Breast epithelium (tissue), 4 donors: ENCODE measurements at regions not wholly inside any gene's neighbourhood (a gene's known extent, or its start where the extent isn't known, plus 50 kb on each side); places are given as distances from the start of the nearest gene placed in this dataset.

Experiments
- DNase-seq, 2 donors: peaks; one replicate each; pipeline ENCODE4 v3.0.0-alpha.2; 2019; ENCODE audit warnings: low spot score in 2 of 2
- H3K27ac ChIP-seq, 2 donors: fragments of 200-600 bp; sonication (generic) in 1 of 2; one replicate each; pipeline ENCODE4 v1.5.1; 2016 to 2019; ENCODE audit warnings: mild to moderate bottlenecking in 1 of 2
- H3K27me3 ChIP-seq, 2 donors: fragments of 200-600 bp; sonication (generic) in 1 of 2; one replicate each; pipeline versions ENCODE4 v1.5.1 to v1.6.0; 2017 to 2019; ENCODE audit warnings: control low read depth in 1 of 2, mild to moderate bottlenecking in 1 of 2
- H3K36me3 ChIP-seq: fragments of 200-600 bp; one replicate; pipeline ENCODE4 v1.5.1; 2019
- H3K4me1 ChIP-seq, 2 donors: fragments of 200-600 bp; sonication (generic); one replicate each; pipeline ENCODE4 v1.5.1; 2016 to 2019; ENCODE audit warnings: control low read depth in 1 of 2
- H3K4me3 ChIP-seq, 3 donors: fragments of 200-600 bp; sonication (generic); 1 replicate in 2 of 3; 2 replicates in 1 of 3; pipeline ENCODE4 v1.5.1; 2016 to 2019; ENCODE audit warnings: mild to moderate bottlenecking in 3 of 3, moderate library complexity in 2 of 3
- H3K9me3 ChIP-seq, 2 donors: fragments of 200-600 bp; sonication (generic) in 1 of 2; one replicate each; pipeline ENCODE4 v1.5.1; 2016 to 2019; ENCODE audit warnings: control low read depth in 1 of 2
- CTCF ChIP-seq, 3 donors: fragments of 450-650 bp; IDR thresholded peaks; one replicate each; pipeline ENCODE4 v1.5.1; 2016 to 2017; ENCODE audit warnings: antibody characterized with exemption in 3 of 3, mild to moderate bottlenecking in 3 of 3, moderate library complexity in 3 of 3
- POLR2A ChIP-seq: fragments of 450-650 bp; IDR thresholded peaks from one replicate; pipeline ENCODE4 v1.6.1; 2016; ENCODE audit warnings: antibody characterized with exemption, mild to moderate bottlenecking, moderate library complexity
- POLR2AphosphoS5 ChIP-seq, 3 donors: sonication (generic); formaldehyde crosslinking; IDR thresholded peaks; one replicate each; pipeline ENCODE4 v1.6.1; 2017; ENCODE audit warnings: antibody characterized with exemption in 3 of 3
- intact Hi-C: fragments of 100-400 bp; cut with DNase I; formaldehyde crosslinking; loops from one replicate; pipeline ENCODE4 v1.15.1; 2023; ENCODE audit warnings: low total_unique reads

- intact Hi-C loops: no loop called here
- Histone ChIP-seq H3K27ac (no peak overlapping the region), H3K4me3 (no peak overlapping the region), H3K4me1 (no peaks in the 10 kb centered on the region), H3K36me3 (no peaks in the 10 kb centered on the region), H3K9me3 (no peaks in the 10 kb centered on the region), H3K27me3 (no peaks in the 10 kb centered on the region)
- DNase-seq: no peak
- no peak for TF ChIP-seq POLR2AphosphoS5 (IDR thresholded peaks at IDR 0.05)
Measured at GRCh38 chr3:162213956-162214355, 717.3 kb downstream of the OTOL1 start.

- Histone ChIP-seq H3K9me3 (no peaks in the 10 kb centered on the region), H3K27me3 (no peaks in the 10 kb centered on the region), H3K4me3 (no peak overlapping the region), H3K36me3 (no peaks in the 10 kb centered on the region), H3K27ac (no peak overlapping the region), H3K4me1 (no peaks in the 10 kb centered on the region)
- intact Hi-C loops: no loop called here
- DNase-seq: no peak
- TF ChIP-seq POLR2AphosphoS5 (IDR thresholded peaks at IDR 0.05): no peak
- no peak for TF ChIP-seq POLR2A
- no peak for TF ChIP-seq CTCF (IDR thresholded peaks at IDR 0.05)
Measured at GRCh38 chr3:162217647-162218046, 721.0 kb downstream of the OTOL1 start.

DNA sequence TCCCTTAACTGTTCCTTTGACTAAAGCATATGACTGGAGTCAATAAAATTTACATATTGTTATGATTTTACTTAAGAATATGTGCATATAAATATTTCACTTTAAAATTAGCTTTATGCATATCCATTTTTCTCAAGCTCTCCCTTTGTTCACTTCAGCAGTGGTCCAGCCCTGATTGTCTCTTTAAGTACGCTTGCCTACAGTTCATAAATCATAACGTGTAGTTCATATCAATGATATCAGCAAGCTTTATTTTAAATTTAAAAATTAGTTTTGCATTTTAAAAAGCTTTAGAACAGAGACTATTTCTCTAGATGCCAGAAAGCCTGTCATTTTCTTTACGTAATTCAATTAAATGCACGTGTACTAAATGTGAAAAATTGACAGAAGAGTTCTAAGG lies 721.9 kb downstream of the OTOL1 start:
- intact Hi-C loops: no loop called here
- H3K4me3 ChIP-seq: no peak overlapping the region
- no peaks in the 10 kb centered on the region for H3K9me3 ChIP-seq
- no peaks in the 10 kb centered on the region for H3K36me3 ChIP-seq
- TF ChIP-seq CTCF (IDR thresholded peaks at IDR 0.05) (no peak), POLR2AphosphoS5 (IDR thresholded peaks at IDR 0.05) (no peak), POLR2A (no peak)
- no peaks in the 10 kb centered on the region for H3K27me3 ChIP-seq
- H3K4me1 ChIP-seq: no peaks in the 10 kb centered on the region
- no peak overlapping the region for H3K27ac ChIP-seq
- DNase-seq: no peak

DNA sequence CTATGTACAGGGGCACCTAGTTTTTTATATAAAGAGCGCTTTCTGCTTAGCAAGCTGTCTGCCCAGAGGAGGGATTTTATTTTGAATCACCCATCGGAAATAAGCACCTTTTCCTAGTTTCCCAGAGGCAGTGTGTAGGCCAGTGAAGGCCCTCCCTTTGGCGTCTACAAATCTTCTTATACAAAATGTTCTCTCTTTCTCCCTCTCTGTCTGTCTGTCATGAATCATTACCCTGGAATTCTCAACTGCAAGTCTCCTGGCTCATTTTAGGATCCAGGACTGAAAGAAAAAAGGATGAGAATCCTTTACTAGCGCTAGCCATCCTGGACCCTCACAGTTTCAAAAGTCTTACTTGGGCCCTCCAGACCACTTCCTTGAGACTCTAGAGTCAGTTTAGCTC lies 728.1 kb downstream of the OTOL1 start:
- no peak for DNase-seq
- Histone ChIP-seq H3K27me3 (no peaks in the 10 kb centered on the region), H3K4me1 (no peaks in the 10 kb centered on the region), H3K9me3 (no peaks in the 10 kb centered on the region), H3K27ac (no peak overlapping the region), H3K36me3 (no peaks in the 10 kb centered on the region), H3K4me3 (no peak overlapping the region)
- intact Hi-C loops: no loop called here
- TF ChIP-seq POLR2A (no peak), POLR2AphosphoS5 (IDR thresholded peaks at IDR 0.05) (no peak), CTCF (IDR thresholded peaks at IDR 0.05) (no peak)

GRCh38 chr3:162236949-162237348 lies 740.3 kb downstream of the OTOL1 start:
- Histone ChIP-seq H3K36me3 (no peaks in the 10 kb centered on the region), H3K4me1 (no peaks in the 10 kb centered on the region), H3K27ac (no peak overlapping the region), H3K9me3 (no peaks in the 10 kb centered on the region), H3K27me3 (no peaks in the 10 kb centered on the region), H3K4me3 (no peak overlapping the region)
- no peak for DNase-seq
- intact Hi-C loops: no loop called here
- TF ChIP-seq POLR2A (no peak), CTCF (IDR thresholded peaks at IDR 0.05) (no peak), POLR2AphosphoS5 (IDR thresholded peaks at IDR 0.05) (no peak)

GRCh38 chr3:162250782-162251181 lies 754.2 kb downstream of the OTOL1 start:
- no peaks in the 10 kb centered on the region for H3K9me3 ChIP-seq
- intact Hi-C loops: no loop called here
- TF ChIP-seq CTCF (IDR thresholded peaks at IDR 0.05) (no peak), POLR2A (no peak), POLR2AphosphoS5 (IDR thresholded peaks at IDR 0.05) (no peak)
- H3K36me3 ChIP-seq: no peaks in the 10 kb centered on the region
- H3K4me3 ChIP-seq: no peak overlapping the region
- H3K27ac ChIP-seq: no peak overlapping the region
- no peaks in the 10 kb centered on the region for H3K4me1 ChIP-seq
- no peak for DNase-seq
- no peaks in the 10 kb centered on the region for H3K27me3 ChIP-seq
